ENCODE measurements at regions not wholly inside any gene's neighbourhood (a gene's known extent, or its start where the extent isn't known, plus 50 kb on each side); places are given as distances from the start of the nearest gene placed in this dataset.

GRCh38 chr13:30105381-30105780 lies 202.0 kb downstream of the KATNAL1 start:
- DNase-seq, result no peak

- DNase-seq, result no peak
These were observed 204.1 kb downstream of the KATNAL1 start for GRCh38 chr13:30103161-30103840.

GRCh38 chr13:30100226-30100625 lies 207.1 kb downstream of the KATNAL1 start:
- no peak for DNase-seq

GRCh38 chr13:30097701-30098100 lies 209.7 kb downstream of the KATNAL1 start:
- no peak for DNase-seq

GRCh38 chr13:30097089-30097488 lies 210.3 kb downstream of the KATNAL1 start:
- DNase-seq, result no peak

- no peak for DNase-seq
These were observed 213.3 kb downstream of the KATNAL1 start for GRCh38 chr13:30094015-30094414.

GRCh38 chr13:30093236-30093635 lies 214.1 kb downstream of the KATNAL1 start:
- no peak for DNase-seq

GRCh38 chr13:30091691-30092090 lies 215.7 kb downstream of the KATNAL1 start:
- DNase-seq, result no peak

- DNase-seq, result no peak
These were observed 216.3 kb downstream of the KATNAL1 start for GRCh38 chr13:30091035-30091434.

GRCh38 chr13:30088312-30088855 lies 219.0 kb downstream of the KATNAL1 start:
- no peak for DNase-seq

- DNase-seq, result no peak
These were observed 222.3 kb downstream of the KATNAL1 start for GRCh38 chr13:30085087-30085486.

- DNase-seq, result no peak
These were observed 225.0 kb downstream of the KATNAL1 start for GRCh38 chr13:30082391-30082790.

- DNase-seq, result no peak
These were observed 226.0 kb downstream of the KATNAL1 start for GRCh38 chr13:30081331-30081730.

- DNase-seq, result no peak
These were observed 227.8 kb downstream of the KATNAL1 start for GRCh38 chr13:30079501-30079900.

GRCh38 chr13:30078059-30078458 lies 227.6 kb upstream of the UBL3 start:
- no peak for DNase-seq

- no peak for DNase-seq
These were observed 226.9 kb upstream of the UBL3 start for GRCh38 chr13:30077240-30077735.

GRCh38 chr13:30074955-30075614 lies 224.7 kb upstream of the UBL3 start:
- DNase-seq, result no peak

GRCh38 chr13:30074431-30074830 lies 224.0 kb upstream of the UBL3 start:
- DNase-seq, result no peak

GRCh38 chr13:30072818-30073186 lies 222.4 kb upstream of the UBL3 start:
- DNase-seq, result no peak

GRCh38 chr13:30071969-30072817 lies 221.8 kb upstream of the UBL3 start:
- DNase-seq, result no peak

- no peak for DNase-seq
These were observed 214.8 kb upstream of the UBL3 start for GRCh38 chr13:30065181-30065580.

- DNase-seq, result no peak
These were observed 213.5 kb upstream of the UBL3 start for GRCh38 chr13:30063892-30064291.

- no peak for DNase-seq
These were observed 210.8 kb upstream of the UBL3 start for GRCh38 chr13:30061217-30061616.
